Right lobe of liver (tissue), 6 donors: ENCODE measurements at regions not wholly inside any gene's neighbourhood (a gene's known extent, or its start where the extent isn't known, plus 50 kb on each side); places are given as distances from the start of the nearest gene placed in this dataset.

Source experiments
- ATAC-seq, 4 donors: fragments of 200-7000 bp; cut with Tn5 transposase; one replicate each; pipeline ENCODE4 v1.9.1; 2020; ENCODE audit warnings: mild to moderate bottlenecking in 4 of 4, moderate library complexity in 4 of 4
- DNase-seq, 3 donors: peaks; one replicate each; pipeline ENCODE4 v3.0.0-alpha.2; 2020
- H3K27ac ChIP-seq, 3 donors: fragments of 200-600 bp; one replicate each; pipeline ENCODE4 v1.8.0; 2022
- H3K27me3 ChIP-seq, 2 donors: fragments of 200-600 bp; one replicate each; pipeline ENCODE4 v1.8.0; 2022
- H3K36me3 ChIP-seq, 4 donors: fragments of 200-600 bp; sonication (generic) in 1 of 4; one replicate each; pipeline versions ENCODE4 v1.5.1 to v1.8.0; 2017 to 2022; ENCODE audit warnings: control low read depth in 1 of 4
- H3K4me1 ChIP-seq, 4 donors: fragments of 200-600 bp; sonication (generic) in 1 of 4; one replicate each; pipeline versions ENCODE4 v1.5.1 to v1.8.0; 2017 to 2022; ENCODE audit warnings: control low read depth in 1 of 4
- H3K4me3 ChIP-seq, 3 donors: fragments of 200-600 bp; one replicate each; pipeline ENCODE4 v1.8.0; 2022
- H3K9me3 ChIP-seq, 4 donors: fragments of 200-600 bp; sonication (generic) in 1 of 4; one replicate each; pipeline versions ENCODE4 v1.5.1 to v1.8.0; 2017 to 2022; ENCODE audit warnings: control low read depth in 1 of 4
- POLR2A ChIP-seq: fragments of 450-650 bp; IDR thresholded peaks from one replicate; pipeline ENCODE4 v1.6.1; 2017; ENCODE audit warnings: antibody characterized with exemption, mild to moderate bottlenecking
- WGBS: methylation state at CpG from one replicate; pipeline ENCODE4 v1.1.6; 2018; ENCODE audit warnings: low coverage, low lambda C conversion rate; ENCODE audit not compliant: insufficient coverage; ENCODE audit errors: missing lambda C conversion rate; 5-methylcytosine and 5-hydroxymethylcytosine counted together
- intact Hi-C, 2 donors: fragments of 100-400 bp; cut with DNase I; formaldehyde crosslinking; loops; one replicate each; pipeline versions ENCODE4 v1.11.2 to v1.14.1; 2022
- TF ChIP-seq, protein P1 (sequence below), 4 donors: fragments of 200-600 bp in 3 of 4; fragments of 450-650 bp in 1 of 4; IDR thresholded peaks; one replicate each; pipeline versions ENCODE4 v1.5.1 to v1.8.0; 2016 to 2022; ENCODE audit warnings: antibody characterized with exemption in 4 of 4, mild to moderate bottlenecking in 2 of 4
- donor health status: DM: no; HTN: yes; CAD: no.
- donor health status: DM: no; HTN: no; CAD: no.
- donor health status: DM: no; HTN: no; CAD: no.
- donor health status: DM: no; HTN: yes; CAD: no.
- donor health status: DM: no; HTN: yes; CAD: no.

- Histone ChIP-seq H3K27me3 (no peaks in the 10 kb centered on the region), H3K4me1 (peaks cover 0 to 17% (median 5%) of the 10 kb centered on the region in 4 donors), H3K9me3 (no peaks in the 10 kb centered on the region), H3K4me3 (no peak overlapping the region), H3K36me3 (no peaks in the 10 kb centered on the region), H3K27ac (peak overlapping the region in 1 of 3 donors; percentile 47)
- TF ChIP-seq, protein P1, sequence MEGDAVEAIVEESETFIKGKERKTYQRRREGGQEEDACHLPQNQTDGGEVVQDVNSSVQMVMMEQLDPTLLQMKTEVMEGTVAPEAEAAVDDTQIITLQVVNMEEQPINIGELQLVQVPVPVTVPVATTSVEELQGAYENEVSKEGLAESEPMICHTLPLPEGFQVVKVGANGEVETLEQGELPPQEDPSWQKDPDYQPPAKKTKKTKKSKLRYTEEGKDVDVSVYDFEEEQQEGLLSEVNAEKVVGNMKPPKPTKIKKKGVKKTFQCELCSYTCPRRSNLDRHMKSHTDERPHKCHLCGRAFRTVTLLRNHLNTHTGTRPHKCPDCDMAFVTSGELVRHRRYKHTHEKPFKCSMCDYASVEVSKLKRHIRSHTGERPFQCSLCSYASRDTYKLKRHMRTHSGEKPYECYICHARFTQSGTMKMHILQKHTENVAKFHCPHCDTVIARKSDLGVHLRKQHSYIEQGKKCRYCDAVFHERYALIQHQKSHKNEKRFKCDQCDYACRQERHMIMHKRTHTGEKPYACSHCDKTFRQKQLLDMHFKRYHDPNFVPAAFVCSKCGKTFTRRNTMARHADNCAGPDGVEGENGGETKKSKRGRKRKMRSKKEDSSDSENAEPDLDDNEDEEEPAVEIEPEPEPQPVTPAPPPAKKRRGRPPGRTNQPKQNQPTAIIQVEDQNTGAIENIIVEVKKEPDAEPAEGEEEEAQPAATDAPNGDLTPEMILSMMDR (IDR thresholded peaks at IDR 0.05), result no peak
- no peak for TF ChIP-seq POLR2A
- intact Hi-C loops, result no loop called here
- DNase-seq (no peak), ATAC-seq (no peak)
- 80% methylated on average over 18 of the region's 19 CpGs for WGBS
Observed at GRCh38 chr16:85380905-85381737, 232.0 kb upstream of the GSE1 start.

- H3K4me3 ChIP-seq, result no peak overlapping the region
- intact Hi-C loops, result no loop called here
- WGBS, result 57% methylated on average over 4 of the region's 26 CpGs
- H3K27me3 ChIP-seq, result no peaks in the 10 kb centered on the region
- no peaks in the 10 kb centered on the region for H3K36me3 ChIP-seq
- ATAC-seq, result peak; percentile 16 to 73 (median 64)
- no peaks in the 10 kb centered on the region for H3K9me3 ChIP-seq
- peaks cover 0 to 9% (median 1%) of the 10 kb centered on the region in 4 donors for H3K4me1 ChIP-seq
- peak in 1 of 3 donors; percentile 60 for DNase-seq
- TF ChIP-seq, protein P1 (IDR thresholded peaks at IDR 0.05), result no peak
- no peak for TF ChIP-seq POLR2A
- peak overlapping the region in 1 of 3 donors; percentile 47 for H3K27ac ChIP-seq
Observed at GRCh38 chr16:85381738-85382592, 231.2 kb upstream of the GSE1 start.

DNA sequence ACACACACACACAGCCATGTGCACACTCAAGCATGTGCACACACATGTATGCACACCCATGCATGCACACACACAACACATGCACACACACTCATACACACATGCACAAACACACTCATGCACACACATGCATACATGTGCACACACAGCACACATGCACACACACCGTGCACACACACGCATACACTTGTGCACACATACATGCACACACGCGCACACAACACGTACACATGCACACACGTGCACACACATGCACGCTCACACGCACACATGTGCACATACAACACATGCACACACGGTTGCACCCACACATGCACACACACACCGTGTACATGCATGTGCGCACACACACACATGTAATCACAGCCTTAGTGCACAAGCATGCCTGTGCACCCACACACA is 230.4 kb upstream of the GSE1 start:
- Histone ChIP-seq H3K27ac (no peak overlapping the region), H3K9me3 (no peaks in the 10 kb centered on the region), H3K27me3 (no peaks in the 10 kb centered on the region), H3K4me1 (peaks cover 0 to 6% (median 0%) of the 10 kb centered on the region in 4 donors), H3K4me3 (no peak overlapping the region), H3K36me3 (no peaks in the 10 kb centered on the region)
- intact Hi-C loops, result no loop called here
- whole genome bisulfite sequencing, result 92% methylated on average over 6 of the region's 11 CpGs
- peak in 1 of 3 donors; percentile 4 for DNase-seq
- TF ChIP-seq, protein P1 (IDR thresholded peaks at IDR 0.05), result no peak
- no peak for TF ChIP-seq POLR2A
- ATAC-seq, result no peak

DNA sequence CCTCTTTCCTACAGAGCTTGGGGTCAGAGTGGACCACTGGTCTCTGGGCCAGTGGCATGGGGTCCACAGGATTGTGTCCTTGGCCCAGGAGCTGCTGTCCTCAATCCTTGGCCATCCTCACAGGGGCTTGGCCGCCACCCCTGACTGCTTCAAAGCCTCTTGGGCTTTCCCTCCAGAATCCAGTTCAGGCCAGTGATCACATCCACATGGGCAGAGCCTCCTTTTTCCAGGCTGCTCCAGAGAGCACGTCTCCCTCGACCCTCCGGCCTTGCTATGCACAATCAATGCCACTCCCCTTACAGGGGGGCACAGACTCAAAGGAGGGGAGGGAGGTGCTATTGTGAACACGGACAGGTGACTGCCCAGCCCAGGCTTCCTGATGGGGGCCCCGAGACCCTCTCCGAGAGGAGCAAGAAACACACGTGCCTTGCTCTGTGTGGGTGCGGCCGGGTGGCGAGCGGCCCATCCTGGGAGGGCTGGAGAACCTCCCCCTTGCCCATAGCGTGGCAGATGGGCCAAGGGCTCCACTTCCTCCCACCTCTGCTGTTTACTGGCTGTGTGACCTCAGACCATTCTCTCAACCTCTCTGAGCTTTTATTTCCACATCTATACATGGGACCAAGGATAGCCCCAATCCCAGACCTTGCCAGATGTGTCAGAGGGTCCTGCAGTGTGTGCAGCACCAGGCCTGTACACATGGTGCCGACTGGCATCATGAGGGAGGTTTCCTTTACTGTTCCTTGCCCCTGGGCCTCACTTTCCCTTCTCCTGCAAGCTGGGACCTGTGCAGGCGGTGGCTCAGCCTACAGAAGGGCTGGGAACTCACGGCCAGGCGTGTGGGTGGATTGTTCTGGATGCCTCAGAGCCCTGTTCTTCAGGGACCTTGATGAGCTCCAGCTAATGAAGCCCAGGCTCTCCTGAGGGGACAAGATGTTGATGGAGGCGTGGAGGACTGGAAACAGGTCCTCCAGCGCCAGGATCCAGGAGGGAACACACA is 229.0 kb upstream of the GSE1 start:
- no peak for ATAC-seq
- no peak overlapping the region for H3K27ac ChIP-seq
- no peaks in the 10 kb centered on the region for H3K27me3 ChIP-seq
- DNase-seq, result peak; percentile 12 to 40 (median 34)
- H3K36me3 ChIP-seq, result no peaks in the 10 kb centered on the region
- H3K9me3 ChIP-seq, result no peaks in the 10 kb centered on the region
- intact Hi-C loops, result no loop called here
- WGBS, result 60% methylated on average over 1 of the region's 19 CpGs
- no peak overlapping the region for H3K4me3 ChIP-seq
- no peak for TF ChIP-seq POLR2A
- TF ChIP-seq, protein P1 (IDR thresholded peaks at IDR 0.05), result no peak
- peaks cover 0 to 6% (median 0%) of the 10 kb centered on the region in 4 donors for H3K4me1 ChIP-seq
